Sigmoid colon (tissue), 6 donors: ENCODE measurements at regions not wholly inside any gene's neighbourhood (a gene's known extent, or its start where the extent isn't known, plus 50 kb on each side); places are given as distances from the start of the nearest gene placed in this dataset.

ENCODE experiments used
- DNase-seq: peaks from one replicate; pipeline ENCODE4 v3.0.0-alpha.2; 2019
- H3K27ac ChIP-seq, 4 donors: fragments of 200-600 bp; sonication (generic); one replicate each; pipeline ENCODE4 v1.5.1; 2016 to 2019; ENCODE audit warnings: mild to moderate bottlenecking in 1 of 4
- H3K27me3 ChIP-seq, 3 donors: fragments of 200-600 bp; sonication (generic); one replicate each; pipeline ENCODE4 v1.5.1; 2019; ENCODE audit warnings: mild to moderate bottlenecking in 1 of 3
- H3K36me3 ChIP-seq, 4 donors: fragments of 200-600 bp; sonication (generic); one replicate each; pipeline ENCODE4 v1.5.1; 2016 to 2019
- H3K4me1 ChIP-seq, 4 donors: fragments of 200-600 bp; sonication (generic); one replicate each; pipeline ENCODE4 v1.5.1; 2017 to 2019
- H3K4me3 ChIP-seq, 4 donors: fragments of 200-600 bp; sonication (generic); one replicate each; pipeline ENCODE4 v1.5.1; 2017 to 2019; ENCODE audit warnings: mild to moderate bottlenecking in 2 of 4, moderate library complexity in 1 of 4
- H3K9me3 ChIP-seq, 4 donors: fragments of 200-600 bp in 3 of 4; sonication (generic) in 3 of 4; one replicate each; pipeline versions ENCODE4 v1.5.1 to v1.6.1; 2013 to 2019
- EP300 ChIP-seq, 4 donors: sonication (generic); formaldehyde crosslinking; IDR thresholded peaks; one replicate each; pipeline ENCODE4 v1.6.1; 2017; ENCODE audit warnings: antibody characterized with exemption in 4 of 4
- POLR2A ChIP-seq, 2 donors: fragments of 450-650 bp; IDR thresholded peaks; one replicate each; pipeline ENCODE4 v1.6.1; 2016; ENCODE audit warnings: antibody characterized with exemption in 2 of 2, mild to moderate bottlenecking in 2 of 2, moderate library complexity in 2 of 2
- POLR2AphosphoS5 ChIP-seq, 4 donors: sonication (generic); formaldehyde crosslinking; IDR thresholded peaks; one replicate each; pipeline ENCODE4 v1.6.1; 2017; ENCODE audit warnings: antibody characterized with exemption in 4 of 4
- WGBS, 2 donors: extraction: QIAGEN DNeasy Blood & Tissue Kit; methylation state at CpG; one replicate each; pipeline ENCODE4 v1.1.7; 2013; 5-methylcytosine and 5-hydroxymethylcytosine counted together
- intact Hi-C: fragments of 100-400 bp; cut with DNase I; formaldehyde crosslinking; loops from one replicate; pipeline ENCODE4 v1.15.1; 2023
- TF ChIP-seq, protein P1 (sequence below), 4 experiments: fragments of 450-650 bp in 3 of 4; fragments of 200-600 bp in 1 of 4; IDR thresholded peaks; one replicate each; pipeline ENCODE4 v1.5.1; 2016 to 2019; ENCODE audit warnings: antibody characterized with exemption in 4 of 4, mild to moderate bottlenecking in 3 of 4, moderate library complexity in 2 of 4
- donor health status: healthy with polysubstance abuse.
- donor health status: healthy.

DNA sequence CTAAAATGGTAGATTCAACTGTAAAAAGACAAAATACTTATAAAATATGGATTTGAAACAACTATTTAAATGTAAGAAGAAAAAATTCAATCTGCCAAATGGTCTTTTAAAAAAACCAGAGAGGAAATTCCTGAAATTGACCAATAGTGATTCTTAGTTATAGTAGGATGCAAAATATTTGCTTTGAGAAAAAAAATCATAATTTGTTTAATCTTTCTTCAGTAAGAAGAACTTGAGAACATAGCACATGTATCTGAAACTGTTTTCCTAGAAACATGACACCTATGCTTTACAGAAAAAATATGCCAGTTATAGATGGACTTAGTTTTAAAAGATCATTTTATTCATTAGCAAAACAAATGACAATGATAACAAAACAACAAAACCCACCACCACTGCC lies 186.9 kb upstream of the CD180 start:
- TF ChIP-seq POLR2AphosphoS5 (IDR thresholded peaks at IDR 0.05) (no peak), POLR2A (IDR thresholded peaks at IDR 0.05) (no peak), EP300 (IDR thresholded peaks at IDR 0.05) (no peak)
- TF ChIP-seq, protein P1, sequence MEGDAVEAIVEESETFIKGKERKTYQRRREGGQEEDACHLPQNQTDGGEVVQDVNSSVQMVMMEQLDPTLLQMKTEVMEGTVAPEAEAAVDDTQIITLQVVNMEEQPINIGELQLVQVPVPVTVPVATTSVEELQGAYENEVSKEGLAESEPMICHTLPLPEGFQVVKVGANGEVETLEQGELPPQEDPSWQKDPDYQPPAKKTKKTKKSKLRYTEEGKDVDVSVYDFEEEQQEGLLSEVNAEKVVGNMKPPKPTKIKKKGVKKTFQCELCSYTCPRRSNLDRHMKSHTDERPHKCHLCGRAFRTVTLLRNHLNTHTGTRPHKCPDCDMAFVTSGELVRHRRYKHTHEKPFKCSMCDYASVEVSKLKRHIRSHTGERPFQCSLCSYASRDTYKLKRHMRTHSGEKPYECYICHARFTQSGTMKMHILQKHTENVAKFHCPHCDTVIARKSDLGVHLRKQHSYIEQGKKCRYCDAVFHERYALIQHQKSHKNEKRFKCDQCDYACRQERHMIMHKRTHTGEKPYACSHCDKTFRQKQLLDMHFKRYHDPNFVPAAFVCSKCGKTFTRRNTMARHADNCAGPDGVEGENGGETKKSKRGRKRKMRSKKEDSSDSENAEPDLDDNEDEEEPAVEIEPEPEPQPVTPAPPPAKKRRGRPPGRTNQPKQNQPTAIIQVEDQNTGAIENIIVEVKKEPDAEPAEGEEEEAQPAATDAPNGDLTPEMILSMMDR (IDR thresholded peaks at IDR 0.05): no peak
- Histone ChIP-seq H3K4me1 (no peaks in the 10 kb centered on the region), H3K4me3 (no peak overlapping the region), H3K27me3 (no peaks in the 10 kb centered on the region), H3K36me3 (no peaks in the 10 kb centered on the region), H3K27ac (no peak overlapping the region), H3K9me3 (no peaks in the 10 kb centered on the region)
- DNase-seq: no peak
- intact Hi-C loops: no loop called here

DNA sequence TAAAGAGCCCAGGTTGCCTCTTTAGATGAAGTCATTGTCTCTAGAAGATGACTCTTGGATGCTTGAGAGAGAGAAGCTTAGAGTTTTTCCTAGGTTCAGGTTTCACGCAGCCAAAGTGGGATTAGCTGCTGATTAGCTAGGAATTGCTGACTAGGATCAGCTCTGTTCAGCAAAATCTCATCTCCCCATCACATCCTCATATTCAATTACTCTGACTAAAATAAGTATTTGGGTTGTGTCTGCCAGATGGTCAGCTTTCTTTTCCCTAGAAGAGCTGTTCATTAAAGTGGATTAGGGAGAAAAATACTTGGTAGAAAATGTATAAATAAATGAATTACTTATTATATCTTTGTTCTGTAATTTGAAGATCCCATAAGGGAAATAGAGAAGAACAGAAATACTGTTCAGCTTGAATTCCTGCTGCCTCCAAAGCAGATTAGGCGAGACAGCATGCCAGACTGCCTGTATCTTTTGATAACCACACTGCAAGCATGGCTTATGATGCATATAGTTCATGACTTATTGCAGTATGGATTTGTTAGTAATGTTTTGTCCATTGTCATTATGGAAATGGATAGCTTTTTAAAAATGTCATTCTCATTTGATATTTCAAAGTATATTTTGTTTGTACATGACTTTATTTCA lies 184.8 kb upstream of the CD180 start:
- H3K36me3 ChIP-seq: no peaks in the 10 kb centered on the region
- H3K27me3 ChIP-seq: no peaks in the 10 kb centered on the region
- H3K27ac ChIP-seq: no peak overlapping the region
- 79 to 86% methylated on average over 2 of the region's 2 CpGs for WGBS, 2 donors
- intact Hi-C loops: no loop called here
- DNase-seq: no peak
- TF ChIP-seq POLR2AphosphoS5 (IDR thresholded peaks at IDR 0.05): no peak
- TF ChIP-seq, protein P1 (IDR thresholded peaks at IDR 0.05): no peak
- TF ChIP-seq POLR2A (IDR thresholded peaks at IDR 0.05): no peak
- TF ChIP-seq EP300 (IDR thresholded peaks at IDR 0.05): no peak
- no peaks in the 10 kb centered on the region for H3K4me1 ChIP-seq
- H3K9me3 ChIP-seq: no peaks in the 10 kb centered on the region
- no peak overlapping the region for H3K4me3 ChIP-seq

DNA sequence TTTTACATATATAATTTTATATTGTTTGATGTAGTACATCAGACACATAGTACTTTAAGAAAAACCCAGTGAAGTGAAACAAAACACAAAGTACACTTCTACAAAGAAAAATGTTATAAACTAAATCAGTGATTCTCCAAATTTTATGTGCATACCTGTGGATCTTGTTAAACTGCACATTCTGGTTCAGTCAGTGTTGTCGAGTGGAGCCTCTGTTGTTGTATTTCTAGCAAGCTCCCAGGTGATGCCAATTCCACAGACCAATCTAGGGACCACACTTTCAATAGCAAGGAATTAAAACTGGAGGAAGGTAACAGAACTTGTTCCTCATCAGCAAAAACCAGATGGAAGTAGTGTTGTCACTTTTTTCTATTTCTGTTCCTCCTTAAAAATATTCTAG lies 183.8 kb upstream of the CD180 start:
- Histone ChIP-seq H3K4me3 (no peak overlapping the region), H3K4me1 (no peaks in the 10 kb centered on the region), H3K36me3 (no peaks in the 10 kb centered on the region), H3K27ac (no peak overlapping the region), H3K9me3 (no peaks in the 10 kb centered on the region), H3K27me3 (no peaks in the 10 kb centered on the region)
- intact Hi-C loops: no loop called here
- TF ChIP-seq POLR2A (IDR thresholded peaks at IDR 0.05): no peak
- TF ChIP-seq, protein P1 (IDR thresholded peaks at IDR 0.05): no peak
- no peak for TF ChIP-seq POLR2AphosphoS5 (IDR thresholded peaks at IDR 0.05)
- no peak for TF ChIP-seq EP300 (IDR thresholded peaks at IDR 0.05)
- WGBS, 2 donors: 24 to 76% methylated on average over 1 of the region's 1 CpG
- DNase-seq: no peak

DNA sequence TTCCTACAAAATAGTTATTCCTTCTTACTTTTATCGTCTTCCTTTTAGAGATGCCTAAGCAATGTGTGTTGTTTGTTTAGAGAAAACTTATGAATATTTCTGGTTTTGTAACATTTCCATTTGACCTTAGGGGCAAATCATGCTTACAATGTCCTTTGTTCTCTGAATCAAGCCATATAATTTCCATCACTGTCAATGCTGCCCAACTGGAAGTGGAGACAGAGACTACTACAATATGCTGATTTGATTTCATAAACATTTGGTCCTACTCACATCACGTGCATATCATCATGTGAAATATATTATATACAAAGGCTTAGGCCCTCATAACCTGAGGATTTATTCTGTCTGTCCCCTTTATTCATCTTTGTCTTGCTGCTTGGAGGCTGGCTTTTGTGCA lies 183.2 kb upstream of the CD180 start:
- TF ChIP-seq, protein P1 (IDR thresholded peaks at IDR 0.05): no peak
- TF ChIP-seq EP300 (IDR thresholded peaks at IDR 0.05): no peak
- TF ChIP-seq POLR2A (IDR thresholded peaks at IDR 0.05): no peak
- no peak for TF ChIP-seq POLR2AphosphoS5 (IDR thresholded peaks at IDR 0.05)
- no peaks in the 10 kb centered on the region for H3K4me1 ChIP-seq
- no peak for DNase-seq
- no peaks in the 10 kb centered on the region for H3K36me3 ChIP-seq
- WGBS, 2 donors: 88 to 91% methylated on average over 2 of the region's 2 CpGs
- intact Hi-C loops: no loop called here
- H3K27me3 ChIP-seq: no peaks in the 10 kb centered on the region
- H3K9me3 ChIP-seq: no peaks in the 10 kb centered on the region
- H3K4me3 ChIP-seq: no peak overlapping the region
- H3K27ac ChIP-seq: no peak overlapping the region

DNA sequence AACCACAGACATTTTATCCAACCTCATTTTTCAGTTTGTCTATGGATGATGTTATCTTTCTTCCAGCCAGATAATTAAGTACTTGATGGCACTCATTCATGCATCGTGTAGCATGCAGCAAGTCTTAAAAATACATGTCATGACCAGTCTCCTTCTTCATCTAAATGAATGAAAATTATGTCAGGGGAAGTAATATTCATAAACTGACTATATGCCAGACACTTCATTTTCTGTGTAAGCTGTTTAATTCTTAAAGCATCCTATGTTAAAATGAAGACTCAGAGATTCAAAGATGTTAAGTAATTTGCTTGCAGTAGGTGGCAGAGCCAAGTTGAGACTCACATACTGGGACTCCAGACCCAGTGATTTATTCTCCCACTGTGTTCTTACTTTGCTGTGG lies 181.7 kb upstream of the CD180 start:
- Histone ChIP-seq H3K36me3 (no peaks in the 10 kb centered on the region), H3K9me3 (no peaks in the 10 kb centered on the region), H3K4me1 (no peaks in the 10 kb centered on the region), H3K27ac (no peak overlapping the region), H3K27me3 (no peaks in the 10 kb centered on the region), H3K4me3 (no peak overlapping the region)
- WGBS, 2 donors: 75 to 83% methylated on average over 1 of the region's 1 CpG
- TF ChIP-seq, protein P1 (IDR thresholded peaks at IDR 0.05): no peak
- no peak for DNase-seq
- intact Hi-C loops: no loop called here
